Chondrocyte (in vitro differentiated cells): ENCODE measurements at regions not wholly inside any gene's neighbourhood (a gene's known extent, or its start where the extent isn't known, plus 50 kb on each side); places are given as distances from the start of the nearest gene placed in this dataset.

Experiments used
- DNase-seq: peaks from one replicate; pipeline ENCODE4 v3.0.0; 2021; ENCODE audit warnings: mixed read lengths, low spot score
- H3K27ac Mint-ChIP-seq: one replicate; pipeline ENCODE4 v1.8.0; 2021; ENCODE audit warnings: mild to moderate bottlenecking, moderate library complexity, mixed read lengths; ENCODE audit not compliant: unreplicated experiment
- H3K27me3 Mint-ChIP-seq: 2 replicates; pipeline ENCODE4 v1.8.0; 2021; ENCODE audit warnings: low read depth, mixed read lengths
- H3K36me3 Mint-ChIP-seq: 2 replicates; pipeline ENCODE4 v1.8.0; 2021; ENCODE audit warnings: low read depth, mixed read lengths
- H3K4me1 Mint-ChIP-seq: 2 replicates; pipeline ENCODE4 v1.8.0; 2021; ENCODE audit warnings: low read depth, mild to moderate bottlenecking, mixed read lengths
- H3K4me3 Mint-ChIP-seq: one replicate; pipeline ENCODE4 v1.8.0; 2021; ENCODE audit warnings: mild to moderate bottlenecking, moderate library complexity, mixed read lengths; ENCODE audit not compliant: unreplicated experiment
- H3K9me3 Mint-ChIP-seq: 2 replicates; pipeline ENCODE4 v1.8.0; 2021; ENCODE audit warnings: low read depth, mixed read lengths
- TF ChIP-seq, protein P1 (sequence below): fragments of 200-600 bp; sonication (generic); IDR thresholded peaks from 2 replicates; pipeline ENCODE4 v1.5.0; 2021; ENCODE audit warnings: antibody characterized with exemption, mild to moderate bottlenecking, moderate library complexity

DNA sequence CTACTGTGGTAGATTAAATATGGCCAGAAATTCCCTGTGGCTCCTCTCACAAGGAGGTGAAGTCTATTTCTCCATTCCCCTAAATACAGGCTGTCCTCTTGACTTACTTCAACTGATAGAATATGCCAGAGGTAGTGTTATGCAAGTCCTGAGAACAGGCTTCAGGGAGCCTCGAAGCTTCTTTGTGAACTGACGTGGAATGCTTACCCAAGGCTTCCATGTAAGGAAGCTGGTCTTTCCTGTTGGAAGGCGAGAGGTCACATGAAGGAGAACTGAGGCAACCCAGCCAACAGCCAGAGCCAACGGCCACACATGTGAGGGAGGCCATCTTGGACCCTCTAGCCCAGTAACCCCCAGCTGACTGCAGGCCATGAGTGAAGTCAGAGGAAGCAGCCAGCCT is 267.9 kb downstream of the MRTFB start:
- Mint-ChIP-seq H3K9me3 (peaks cover 3% of the 10 kb centered on the region), H3K4me1 (no peaks in the 10 kb centered on the region), H3K36me3 (peaks cover 5% of the 10 kb centered on the region), H3K27ac (no peak overlapping the region), H3K27me3 (no peaks in the 10 kb centered on the region), H3K4me3 (no peak overlapping the region)
- no peak for DNase-seq
- TF ChIP-seq, protein P1, sequence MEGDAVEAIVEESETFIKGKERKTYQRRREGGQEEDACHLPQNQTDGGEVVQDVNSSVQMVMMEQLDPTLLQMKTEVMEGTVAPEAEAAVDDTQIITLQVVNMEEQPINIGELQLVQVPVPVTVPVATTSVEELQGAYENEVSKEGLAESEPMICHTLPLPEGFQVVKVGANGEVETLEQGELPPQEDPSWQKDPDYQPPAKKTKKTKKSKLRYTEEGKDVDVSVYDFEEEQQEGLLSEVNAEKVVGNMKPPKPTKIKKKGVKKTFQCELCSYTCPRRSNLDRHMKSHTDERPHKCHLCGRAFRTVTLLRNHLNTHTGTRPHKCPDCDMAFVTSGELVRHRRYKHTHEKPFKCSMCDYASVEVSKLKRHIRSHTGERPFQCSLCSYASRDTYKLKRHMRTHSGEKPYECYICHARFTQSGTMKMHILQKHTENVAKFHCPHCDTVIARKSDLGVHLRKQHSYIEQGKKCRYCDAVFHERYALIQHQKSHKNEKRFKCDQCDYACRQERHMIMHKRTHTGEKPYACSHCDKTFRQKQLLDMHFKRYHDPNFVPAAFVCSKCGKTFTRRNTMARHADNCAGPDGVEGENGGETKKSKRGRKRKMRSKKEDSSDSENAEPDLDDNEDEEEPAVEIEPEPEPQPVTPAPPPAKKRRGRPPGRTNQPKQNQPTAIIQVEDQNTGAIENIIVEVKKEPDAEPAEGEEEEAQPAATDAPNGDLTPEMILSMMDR = no peak

DNA sequence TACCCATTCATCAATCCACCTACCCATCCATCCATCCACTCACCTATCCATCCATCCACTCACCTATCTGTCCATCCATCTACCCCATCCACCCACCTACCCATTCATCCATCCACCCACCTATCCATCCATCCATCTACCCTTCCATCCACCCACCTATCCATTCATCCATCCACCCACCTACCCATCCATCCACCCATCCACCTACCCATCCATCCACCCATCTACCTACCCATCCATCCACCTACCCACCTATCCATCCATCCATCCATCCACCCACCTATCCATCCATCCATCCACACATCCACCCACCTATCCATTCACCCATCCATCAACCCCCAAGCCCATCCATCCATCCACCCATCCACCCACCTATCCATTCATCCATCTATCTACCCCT is 267.1 kb downstream of the MRTFB start:
- Mint-ChIP-seq H3K27ac (no peak overlapping the region), H3K27me3 (no peaks in the 10 kb centered on the region), H3K36me3 (peaks cover 5% of the 10 kb centered on the region), H3K4me3 (no peak overlapping the region), H3K9me3 (peaks cover 3% of the 10 kb centered on the region), H3K4me1 (no peaks in the 10 kb centered on the region)
- DNase-seq = no peak
- TF ChIP-seq, protein P1 = no peak

DNA sequence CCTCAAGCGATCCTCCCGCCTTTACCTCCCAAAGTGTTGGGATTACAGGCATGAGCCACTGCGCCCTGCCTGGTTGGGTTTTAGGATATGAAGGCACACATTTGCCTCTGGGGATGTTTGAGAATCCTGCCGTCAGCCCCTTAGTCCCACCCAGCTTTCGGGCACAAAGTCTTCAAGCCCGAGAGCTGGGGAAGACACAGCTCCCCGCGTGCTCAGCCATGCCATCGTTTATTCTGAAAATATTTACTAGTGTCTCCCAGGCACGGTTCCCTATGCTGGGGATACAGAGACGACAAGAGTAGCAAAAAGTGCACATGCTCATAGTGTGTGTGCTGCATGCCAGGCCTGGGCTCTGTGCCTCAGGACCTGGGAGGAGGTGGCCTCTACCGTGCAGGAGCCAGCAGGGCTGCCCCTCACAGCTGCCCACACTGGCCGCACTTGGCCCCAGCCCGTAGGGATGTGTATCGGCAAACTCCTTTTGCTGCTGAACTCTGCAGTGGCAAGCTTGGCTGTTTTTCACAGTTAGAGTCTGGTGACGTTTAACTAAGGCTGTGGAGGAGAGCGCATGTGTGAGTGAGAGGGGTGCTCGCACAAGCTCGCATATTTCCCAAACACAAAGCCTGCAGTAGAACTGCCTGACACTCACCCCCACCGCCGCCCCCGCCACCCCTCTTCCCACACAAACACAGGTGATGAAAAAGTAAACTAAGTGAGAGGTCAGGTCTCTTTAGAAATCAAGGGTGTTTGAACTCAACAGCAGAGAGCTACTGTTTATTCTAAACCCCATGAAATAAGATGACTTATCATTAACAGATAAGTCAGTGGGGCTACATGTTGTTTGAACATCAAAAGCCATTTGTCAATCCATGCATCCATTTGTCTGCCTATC is 266.4 kb downstream of the MRTFB start:
- Mint-ChIP-seq H3K9me3 (peaks cover 3% of the 10 kb centered on the region), H3K4me1 (no peaks in the 10 kb centered on the region), H3K4me3 (no peak overlapping the region), H3K36me3 (no peaks in the 10 kb centered on the region), H3K27ac (no peak overlapping the region), H3K27me3 (no peaks in the 10 kb centered on the region)
- DNase-seq = no peak
- TF ChIP-seq, protein P1 = no peak

DNA sequence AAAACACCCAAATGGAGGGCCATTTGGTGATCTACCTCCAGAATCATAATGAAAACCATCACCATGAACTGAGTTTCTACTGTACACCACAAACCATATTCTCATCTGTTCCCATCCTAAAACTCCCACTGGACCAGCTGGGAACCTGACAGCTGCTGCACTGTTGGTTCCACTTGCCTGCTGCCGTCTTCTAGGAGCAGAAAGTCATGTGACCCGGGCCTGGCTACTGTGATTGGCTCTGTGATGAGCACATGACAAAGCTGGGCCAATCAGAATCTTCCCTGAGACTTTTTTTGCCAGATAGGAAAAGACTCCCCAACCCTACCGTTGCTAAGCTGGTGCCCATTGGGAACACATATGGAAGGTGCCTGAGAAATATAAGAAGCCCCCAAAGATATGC is 264.2 kb downstream of the MRTFB start:
- no peaks in the 10 kb centered on the region for H3K4me1 Mint-ChIP-seq
- peaks cover 1% of the 10 kb centered on the region for H3K36me3 Mint-ChIP-seq
- no peak for DNase-seq
- H3K27ac Mint-ChIP-seq = no peak overlapping the region
- TF ChIP-seq, protein P1 = no peak
- H3K27me3 Mint-ChIP-seq = no peaks in the 10 kb centered on the region
- no peak overlapping the region for H3K4me3 Mint-ChIP-seq
- H3K9me3 Mint-ChIP-seq = no peaks in the 10 kb centered on the region

DNA sequence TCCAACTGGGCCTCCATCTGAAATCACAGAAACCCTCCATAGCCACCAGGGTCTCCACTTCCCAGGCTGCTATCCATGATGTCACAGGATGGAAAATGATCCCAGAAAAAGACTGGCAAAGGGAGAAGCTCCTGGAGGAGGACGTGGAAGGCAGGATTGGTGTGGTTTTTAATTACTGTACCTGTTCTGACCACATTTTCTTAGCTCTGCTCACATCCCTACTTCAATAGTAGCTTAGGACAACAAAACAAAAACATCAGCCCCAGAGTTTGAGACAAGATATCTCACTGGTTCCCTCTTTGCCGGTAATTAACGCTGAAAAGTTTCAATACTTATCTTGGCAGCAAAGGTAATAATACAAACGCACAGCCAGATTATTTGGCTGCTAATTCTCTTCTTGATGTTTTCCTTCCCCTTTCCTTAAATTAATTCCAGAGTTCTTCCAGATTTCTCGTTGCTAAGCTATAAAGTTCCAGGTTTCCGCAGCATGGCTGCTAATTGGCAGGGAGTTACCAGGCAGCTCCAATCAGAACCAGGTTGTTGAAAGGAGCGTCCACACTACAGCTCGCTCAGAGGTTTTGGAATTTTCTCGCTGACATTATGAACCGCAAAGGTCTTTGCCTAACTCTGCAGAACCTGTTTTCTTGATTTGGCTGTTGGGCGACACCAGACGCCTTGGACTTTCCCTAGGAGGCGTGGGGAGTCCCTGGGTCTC is 263.4 kb downstream of the MRTFB start:
- peaks cover 6% of the 10 kb centered on the region for H3K36me3 Mint-ChIP-seq
- H3K4me1 Mint-ChIP-seq = no peaks in the 10 kb centered on the region
- no peak overlapping the region for H3K27ac Mint-ChIP-seq
- H3K4me3 Mint-ChIP-seq = no peak overlapping the region
- H3K27me3 Mint-ChIP-seq = no peaks in the 10 kb centered on the region
- TF ChIP-seq, protein P1 = no peak
- no peak for DNase-seq
- no peaks in the 10 kb centered on the region for H3K9me3 Mint-ChIP-seq
